CMK (cell line): ENCODE measurements at regions not wholly inside any gene's neighbourhood (a gene's known extent, or its start where the extent isn't known, plus 50 kb on each side); places are given as distances from the start of the nearest gene placed in this dataset.
"Not testable (repeated sequence)": the region's sequence is repeated elsewhere in the genome, so short reads cannot be mapped to it uniquely, and the experiment has no call there.

Source experiments
- DNase-seq: peaks from one replicate; pipeline ENCODE4 v3.0.0-alpha.2; 2010; ENCODE audit warnings: low read depth

DNA sequence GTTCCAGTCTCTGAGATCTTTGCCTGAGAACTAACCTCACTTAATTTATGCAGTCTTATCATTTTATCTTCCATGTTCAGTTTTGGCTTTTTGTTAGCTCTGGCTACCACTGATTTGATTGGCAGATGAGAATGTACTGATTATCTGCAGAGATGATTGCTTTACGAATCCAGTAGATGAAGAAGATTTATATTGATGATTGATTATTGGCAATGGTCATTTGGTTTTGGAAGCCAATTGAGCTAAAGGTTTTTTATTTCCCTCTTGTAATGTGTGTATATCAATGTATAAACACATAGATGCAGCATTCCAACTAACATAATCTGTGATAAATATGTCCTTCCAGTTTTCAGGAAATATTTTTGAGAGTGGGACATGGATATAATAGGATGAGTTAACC lies 763.6 kb downstream of the CDH11 start:
- DNase-seq: no peak

DNA sequence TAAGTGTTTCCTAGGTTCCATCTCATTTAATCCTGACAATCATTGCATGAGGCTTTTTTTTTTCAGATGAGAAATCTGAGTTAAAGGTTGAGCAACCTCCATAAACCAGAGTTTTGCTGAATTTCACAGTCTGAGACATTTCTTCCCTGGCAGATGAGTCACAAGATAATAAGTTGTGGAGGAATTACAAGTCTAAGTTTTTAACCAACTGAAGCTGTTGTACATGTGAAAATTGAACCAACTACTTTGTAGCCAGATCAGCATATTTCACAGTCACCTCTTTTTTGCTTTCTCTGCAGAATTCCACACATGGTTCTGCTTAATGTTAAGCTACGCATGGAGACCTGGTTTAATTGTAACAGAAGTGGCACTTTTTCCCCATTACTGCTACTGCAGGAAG lies 765.6 kb downstream of the CDH11 start:
- DNase-seq: no peak

DNA sequence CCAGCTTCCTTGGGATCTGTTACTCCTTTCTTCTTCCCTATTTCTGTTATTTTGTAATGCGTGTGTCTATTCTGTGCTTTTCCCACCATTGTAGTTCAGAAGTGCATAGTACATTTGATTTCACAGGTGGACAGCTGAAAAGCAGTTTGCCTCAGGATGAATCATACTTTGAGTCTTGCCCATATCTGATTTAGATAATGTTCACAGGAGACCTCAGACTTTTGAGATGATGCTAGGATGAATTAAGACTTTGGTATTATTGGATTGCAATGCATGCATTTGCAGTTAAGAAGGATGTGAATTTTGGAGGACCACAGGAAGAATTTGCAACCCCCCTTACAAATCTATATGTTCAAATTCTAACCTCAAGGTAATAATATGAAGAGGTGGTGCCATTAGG lies 769.6 kb downstream of the CDH11 start:
- DNase-seq: no peak

DNA sequence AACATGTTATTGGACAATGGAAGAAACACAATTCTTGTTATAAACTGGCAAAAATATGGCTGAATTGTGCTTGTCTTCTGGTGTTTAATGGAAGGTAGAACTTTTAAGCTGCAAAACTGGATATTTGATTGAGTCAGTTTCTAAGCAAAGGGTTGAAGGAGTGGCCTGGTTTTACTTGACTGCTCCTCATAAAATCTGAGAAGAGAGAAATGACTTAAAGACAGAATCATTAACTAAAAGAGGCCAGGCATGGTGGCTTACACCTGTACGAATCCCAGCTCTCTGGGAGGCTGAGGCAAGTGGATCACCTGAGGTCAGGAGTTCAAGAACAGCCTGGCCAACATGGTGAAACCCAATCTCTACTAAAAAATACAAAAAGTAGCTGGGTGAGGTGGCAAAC lies 770.7 kb downstream of the CDH11 start:
- DNase-seq: no peak

DNA sequence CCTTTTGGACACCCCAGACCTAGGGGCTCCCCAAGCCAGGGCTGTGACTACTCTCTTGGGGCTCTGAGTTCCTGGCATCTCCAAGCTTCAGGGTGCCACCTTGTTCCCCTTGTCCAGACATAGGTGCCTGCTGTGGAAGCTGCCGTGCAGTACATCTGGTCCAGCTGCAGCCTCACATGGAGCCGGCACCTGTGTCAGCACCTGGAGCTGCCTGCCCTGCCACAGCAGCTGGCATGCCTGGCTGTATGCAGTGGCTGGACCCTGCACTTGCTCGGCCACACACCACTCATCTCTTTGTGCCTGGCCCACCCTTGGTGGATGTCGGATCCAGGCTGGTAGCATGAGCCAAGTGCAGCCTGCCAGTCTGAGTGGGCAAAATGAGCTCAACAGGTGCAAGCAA lies 775.8 kb downstream of the CDH11 start:
- DNase-seq: no peak

DNA sequence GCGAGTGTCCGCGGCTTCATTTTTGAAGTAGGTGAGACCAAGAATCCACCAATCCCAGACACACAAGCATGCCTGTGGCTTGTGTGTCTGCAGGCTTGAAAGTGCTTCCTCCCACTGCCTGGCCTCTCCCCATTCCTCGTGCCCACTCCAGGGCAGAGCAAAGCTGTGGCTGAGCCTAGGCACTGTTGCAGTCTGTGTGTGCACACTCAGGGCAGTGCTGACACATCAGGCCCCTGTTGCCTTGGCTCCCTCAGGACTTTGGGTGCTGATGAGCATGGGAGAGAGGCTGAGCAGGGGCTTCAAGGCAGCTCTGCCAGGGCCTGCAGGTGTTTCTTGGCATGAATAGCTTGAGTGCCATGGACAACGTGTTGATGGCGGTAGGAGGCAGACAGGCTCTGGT lies 776.7 kb downstream of the CDH11 start:
- DNase-seq: no peak

DNA sequence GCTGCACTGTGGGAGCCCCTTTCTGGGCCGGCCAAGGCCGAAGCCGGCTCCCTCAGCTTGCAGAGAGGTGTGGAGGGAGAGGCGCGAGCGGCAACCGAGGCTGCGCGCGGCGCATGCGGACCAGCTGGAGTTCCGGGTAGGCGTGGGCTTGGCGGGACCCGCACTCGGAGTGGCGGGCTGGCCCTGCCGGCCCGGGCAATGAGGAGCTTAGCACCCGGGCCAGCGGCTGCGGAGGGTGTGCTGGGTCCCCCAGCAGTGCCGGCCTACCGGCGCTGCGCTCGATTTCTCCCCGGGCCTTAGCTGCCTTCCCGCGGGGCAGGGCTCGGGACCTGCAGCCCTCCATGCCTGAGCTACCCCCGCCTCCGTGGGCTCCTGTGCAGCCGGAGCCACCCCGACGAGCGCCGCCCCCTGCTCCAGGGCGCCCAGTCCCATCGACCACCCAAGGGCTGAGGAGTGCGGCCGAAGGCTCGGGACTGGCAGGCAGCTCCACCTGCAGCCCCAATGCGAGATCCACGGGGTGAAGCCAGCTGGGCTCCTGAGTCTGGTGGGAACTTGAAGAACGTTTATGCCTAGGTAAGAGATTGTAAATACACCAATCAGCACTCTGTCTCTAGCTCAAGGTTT lies 777.9 kb downstream of the CDH11 start:
- DNase-seq: not testable (repeated sequence)

DNA sequence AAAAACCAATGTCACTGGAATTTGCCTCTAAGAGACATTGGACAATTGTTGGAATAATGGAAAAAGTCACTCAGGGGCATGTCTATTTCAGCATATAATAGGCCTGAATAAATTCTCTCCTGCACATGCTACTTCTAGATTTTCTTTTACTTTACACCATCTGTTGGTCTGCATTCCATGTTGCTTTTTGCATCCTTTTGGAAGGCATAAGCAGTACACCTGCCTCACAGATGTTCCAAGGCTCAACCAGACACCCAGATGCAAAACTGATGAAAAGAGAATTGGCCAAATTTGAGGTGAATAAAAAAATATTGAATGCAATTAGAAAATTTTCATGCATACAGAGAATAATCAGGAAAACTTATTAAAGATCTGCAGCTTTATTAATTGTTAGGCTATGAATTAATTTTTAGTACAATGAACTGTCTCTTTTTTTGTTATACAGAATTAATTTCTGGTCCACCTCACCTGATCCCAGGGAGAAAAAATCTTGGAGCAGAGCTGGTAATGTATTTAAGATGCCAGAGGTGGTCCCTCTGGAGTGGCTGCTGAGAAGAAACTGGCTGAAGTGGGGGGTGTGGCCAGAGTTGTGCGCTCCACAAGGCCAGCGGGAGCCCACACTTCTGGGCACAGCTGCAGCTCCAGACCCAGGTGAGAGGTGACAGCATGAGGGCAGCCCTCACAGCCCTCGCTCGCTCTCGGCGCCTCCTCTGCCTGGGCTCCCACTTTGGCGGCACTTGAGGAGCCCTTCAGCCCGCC lies 778.6 kb downstream of the CDH11 start:
- DNase-seq: no peak

DNA sequence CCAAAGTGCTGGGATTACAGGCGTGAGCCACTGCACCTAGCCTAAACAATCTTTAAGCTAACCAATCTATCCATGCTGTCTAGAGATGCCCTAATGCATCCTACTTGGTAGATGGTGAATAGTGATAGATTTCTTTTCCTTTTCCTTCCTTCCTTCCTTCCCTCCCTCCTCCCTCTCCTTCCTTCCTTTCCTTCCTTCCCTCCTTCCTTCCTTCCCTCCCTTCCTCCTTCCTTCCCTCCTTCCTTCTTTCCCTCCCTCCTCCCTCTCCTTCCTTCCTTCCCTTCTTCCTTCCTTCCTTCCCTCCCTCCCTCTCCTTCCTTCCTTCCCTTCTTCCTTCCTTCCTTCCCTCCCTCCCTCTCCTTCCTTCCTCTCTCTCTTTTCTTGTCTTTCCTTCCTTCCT lies 780.5 kb downstream of the CDH11 start:
- not testable (repeated sequence) for DNase-seq

DNA sequence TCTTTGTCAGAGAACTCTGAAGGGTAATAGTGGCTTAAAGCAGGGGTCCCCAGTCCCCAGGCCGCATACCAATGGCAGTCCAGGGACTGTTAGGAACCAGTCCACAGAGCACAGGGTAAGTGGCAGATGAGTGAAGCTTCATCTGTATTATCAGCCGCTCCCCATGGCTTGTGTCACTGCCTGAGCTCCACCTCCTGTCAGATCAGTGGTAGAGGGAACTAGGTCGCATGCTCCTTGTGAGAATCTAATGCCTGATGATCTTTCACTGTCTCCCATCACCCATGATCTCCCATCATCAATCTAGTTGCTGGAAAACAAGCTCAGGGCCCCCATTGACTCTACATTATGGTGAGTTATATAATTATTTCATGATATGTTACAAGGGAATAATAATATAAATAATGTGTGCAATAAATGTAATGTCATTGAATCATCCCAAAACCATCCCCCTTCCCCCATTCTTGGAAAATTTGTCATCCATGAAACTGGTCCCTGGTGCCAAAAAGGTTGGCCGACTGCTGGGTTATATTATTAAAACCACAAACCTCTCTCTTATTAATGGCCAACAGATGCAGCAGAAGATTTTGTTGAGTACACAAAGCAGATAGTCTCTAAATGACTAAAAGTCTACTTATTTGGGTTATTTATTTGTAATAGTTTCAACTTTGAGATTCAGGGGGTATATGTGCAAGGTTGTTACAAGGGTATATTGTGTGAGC lies 782.7 kb downstream of the CDH11 start:
- no peak for DNase-seq

DNA sequence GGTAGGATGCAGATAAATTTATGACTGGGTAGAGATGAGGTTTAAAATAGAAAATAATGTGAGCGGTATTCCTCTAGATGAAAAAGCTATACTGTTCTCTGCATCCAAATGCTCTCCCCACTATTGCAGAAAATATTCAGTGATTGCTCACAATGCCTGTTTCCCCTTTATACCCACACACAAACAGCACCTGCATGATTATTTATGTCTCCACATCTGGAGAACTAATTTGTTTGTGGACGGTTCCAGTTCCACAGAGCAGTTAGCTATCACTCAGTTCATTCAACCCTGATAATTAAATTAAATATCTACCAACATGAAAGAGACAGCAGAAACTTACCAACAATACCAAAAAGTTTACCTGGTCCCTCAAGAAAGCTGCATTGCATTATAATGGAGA lies 800.0 kb downstream of the CDH11 start:
- DNase-seq: no peak

DNA sequence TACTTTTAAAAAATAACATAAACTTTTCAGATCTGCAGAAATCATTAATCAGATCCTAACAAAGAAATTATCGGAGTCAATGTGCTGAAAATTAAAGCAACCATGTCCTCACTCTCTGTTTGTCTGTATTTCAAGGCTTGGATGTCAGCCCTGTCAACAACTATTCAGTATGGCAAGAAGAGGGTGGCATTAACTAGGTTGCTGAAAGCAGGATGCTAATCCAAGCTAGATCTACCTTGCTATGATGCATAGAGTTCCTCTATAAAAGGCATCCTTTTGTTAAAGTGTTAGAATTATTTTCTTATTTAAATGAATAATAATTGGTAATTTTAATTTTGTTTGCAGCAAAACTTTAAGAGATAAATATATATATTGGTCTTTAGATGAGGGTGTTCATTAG lies 800.8 kb downstream of the CDH11 start:
- no peak for DNase-seq

DNA sequence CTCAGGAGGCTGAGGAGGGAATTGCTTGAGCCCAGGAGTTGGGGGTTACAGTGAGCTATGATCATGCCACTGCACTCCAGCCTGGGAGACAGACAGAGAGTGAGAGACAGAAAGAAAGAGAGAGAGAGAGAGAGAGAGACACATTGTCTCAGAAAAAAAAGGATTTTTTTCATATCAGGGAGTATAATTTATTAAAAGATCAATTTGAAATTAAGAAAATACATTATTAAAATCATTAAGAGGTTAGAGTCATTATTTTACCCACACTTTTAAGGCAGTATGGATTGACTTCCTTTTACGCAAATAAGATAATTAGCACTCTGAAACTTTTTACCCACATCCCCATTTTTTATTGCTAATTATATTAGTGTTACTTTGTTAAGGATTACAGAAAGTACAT lies 804.3 kb downstream of the CDH11 start:
- no peak for DNase-seq

DNA sequence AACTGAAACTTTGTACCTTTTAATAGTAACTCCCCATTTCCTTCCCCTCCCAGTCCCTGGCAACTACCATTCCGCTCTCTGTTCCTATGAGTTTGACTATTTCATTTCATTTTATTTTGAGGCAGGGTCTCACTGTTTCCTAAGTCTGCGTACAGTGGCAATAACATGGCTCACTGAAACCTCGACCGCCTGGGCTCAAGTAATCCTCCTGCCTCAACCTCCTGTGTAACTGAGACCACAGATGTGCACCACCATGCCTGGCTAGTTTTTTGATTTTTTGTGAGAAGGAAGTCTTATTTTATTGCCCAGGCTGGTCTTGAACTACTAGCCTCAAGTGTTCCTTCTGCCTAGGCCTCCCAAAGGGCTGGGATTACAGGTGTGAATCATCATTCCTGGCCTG lies 808.1 kb downstream of the CDH11 start:
- DNase-seq: no peak

DNA sequence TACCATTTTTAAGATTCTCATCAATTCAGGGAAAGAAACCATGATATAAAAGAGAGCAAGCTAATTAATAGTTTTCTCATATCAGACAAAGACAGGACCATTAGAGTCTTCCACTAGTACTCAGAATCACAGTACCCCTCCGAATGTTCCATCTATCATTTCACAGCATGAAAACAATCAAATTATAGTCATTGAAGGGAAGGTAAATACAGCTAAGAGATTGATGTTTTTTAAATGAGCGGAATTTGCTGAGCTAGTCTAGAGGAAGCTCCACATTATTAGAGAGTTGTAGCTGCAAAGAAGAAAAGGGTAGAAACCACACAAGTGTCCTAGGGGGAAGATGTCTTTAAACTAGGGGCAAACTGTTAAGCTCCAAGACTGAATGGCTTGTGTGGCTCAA lies 808.9 kb downstream of the CDH11 start:
- DNase-seq: no peak

DNA sequence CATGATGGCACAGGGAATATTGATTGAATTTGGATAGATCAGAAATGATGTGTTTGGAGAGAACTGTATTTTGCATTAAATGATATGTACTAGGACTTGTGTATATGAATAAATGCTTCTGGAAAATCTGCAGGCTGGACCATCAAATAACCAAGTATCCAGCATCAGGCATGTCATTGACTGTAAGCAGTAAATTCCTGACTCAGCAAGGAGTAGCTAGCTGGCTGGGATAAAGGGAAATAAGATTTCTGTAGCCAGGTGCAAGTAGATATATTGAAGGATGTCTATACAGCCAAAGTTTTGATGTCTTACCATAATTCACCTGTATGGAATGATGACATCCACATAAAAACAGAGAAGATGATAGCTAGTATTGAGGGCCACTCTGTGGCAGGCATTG lies 809.6 kb downstream of the CDH11 start:
- DNase-seq: no peak

DNA sequence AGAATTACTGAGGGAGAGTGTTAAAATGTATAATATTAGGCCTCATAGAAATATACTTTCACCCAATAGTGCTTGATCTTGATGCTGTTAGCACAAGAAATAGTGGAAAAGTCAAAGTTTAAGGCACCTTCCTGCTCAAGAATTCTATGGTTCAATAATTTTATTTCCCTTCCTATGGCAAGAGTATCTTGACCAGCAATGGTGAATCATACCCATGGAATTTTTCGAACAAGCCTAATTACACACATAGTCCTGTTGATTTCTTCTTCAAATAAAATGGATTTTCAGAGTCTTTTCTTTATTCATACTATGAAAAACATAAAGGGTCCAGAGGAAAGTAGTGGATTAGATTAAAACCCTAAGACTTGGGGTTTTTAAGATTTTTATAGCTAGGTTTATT lies 810.6 kb downstream of the CDH11 start:
- no peak for DNase-seq

DNA sequence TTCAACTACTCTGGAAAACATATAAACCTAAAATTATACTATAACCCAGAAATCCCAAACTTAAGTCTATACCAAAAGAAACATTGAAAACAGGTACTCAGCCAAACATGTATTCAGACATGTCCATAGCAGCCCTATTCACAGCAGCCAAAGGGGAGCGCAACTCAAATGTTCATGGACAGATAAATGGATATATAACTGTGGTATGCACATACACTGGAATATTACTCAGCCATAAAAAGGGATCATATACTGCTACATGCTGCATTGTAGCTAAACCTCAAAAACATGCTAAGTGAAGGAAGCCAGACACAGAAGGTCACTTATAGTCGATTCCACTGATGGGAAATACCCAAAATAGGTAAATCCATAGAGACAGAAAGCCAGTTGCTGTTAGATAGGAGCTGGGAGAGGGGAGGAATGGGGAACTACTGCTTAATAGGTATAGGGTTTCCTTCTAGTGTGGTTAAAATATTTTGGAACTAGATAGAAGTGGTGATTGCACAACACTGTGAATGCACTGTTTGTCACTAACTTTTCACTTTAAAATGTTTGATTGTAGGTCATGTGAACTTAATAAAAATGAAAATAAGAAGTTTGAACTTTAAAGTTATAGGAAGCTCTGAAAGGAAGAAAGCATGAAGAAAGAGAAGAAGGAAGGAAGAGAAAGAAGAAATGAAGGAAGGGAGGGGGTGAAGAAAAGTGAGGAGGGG lies 812.3 kb downstream of the CDH11 start:
- DNase-seq: no peak

DNA sequence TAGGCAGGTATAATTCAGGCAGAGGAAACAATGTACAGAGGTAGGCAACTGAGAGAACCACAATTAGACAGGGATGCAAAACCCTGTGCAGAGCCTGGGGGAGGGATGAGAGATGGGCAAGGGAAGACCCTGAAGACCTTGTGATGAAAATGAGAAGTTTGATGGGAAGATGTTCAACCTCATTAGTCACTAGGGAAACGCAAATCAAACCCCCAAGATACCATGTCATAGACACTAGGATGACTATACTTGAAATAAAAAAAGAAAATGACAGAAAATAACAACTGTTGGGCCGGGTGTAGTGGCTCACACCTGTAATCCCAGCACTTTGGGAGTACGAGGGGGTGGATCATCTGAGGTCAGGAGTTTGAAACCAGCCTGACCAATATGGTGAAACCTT lies 813.1 kb downstream of the CDH11 start:
- no peak for DNase-seq

DNA sequence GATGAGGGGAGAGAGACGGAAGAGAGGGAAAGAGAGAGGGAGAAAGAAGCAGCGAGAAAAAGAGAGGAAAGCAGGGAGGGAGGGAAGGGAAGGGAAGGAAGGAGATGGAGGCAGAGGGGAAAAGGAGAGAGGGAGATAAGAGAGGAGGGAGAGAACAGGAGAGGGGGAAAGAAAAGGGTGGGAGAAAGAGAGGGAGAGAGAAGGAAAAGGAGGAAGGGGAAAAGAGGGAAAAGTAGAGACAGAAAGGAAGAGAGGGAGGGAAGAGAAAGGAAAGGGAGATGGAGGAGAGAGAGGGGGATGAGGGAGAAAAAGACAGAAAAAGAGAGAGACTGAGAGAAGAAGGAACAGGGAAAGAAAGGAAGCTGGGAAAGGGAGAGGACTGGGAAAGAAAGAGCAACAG lies 814.4 kb downstream of the CDH11 start:
- DNase-seq: no peak

DNA sequence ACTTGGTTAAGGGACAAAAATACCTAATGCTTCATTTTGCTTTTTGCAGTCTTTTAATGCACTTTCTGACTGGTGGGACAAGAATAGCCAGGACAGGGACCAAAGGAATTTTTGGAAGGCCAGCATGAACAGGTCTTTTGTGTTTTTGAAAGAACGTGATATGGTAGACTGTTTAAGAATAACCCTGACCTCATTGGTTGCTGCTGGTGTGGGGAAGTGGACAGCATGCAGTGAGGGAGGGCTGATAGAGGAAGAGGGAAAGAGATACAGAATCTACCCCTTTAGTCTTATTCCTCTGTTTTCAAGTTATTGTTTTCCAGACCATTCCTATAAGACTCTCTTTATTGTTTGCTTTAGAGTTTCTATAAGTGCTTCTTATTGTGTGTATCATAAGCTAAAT lies 816.2 kb downstream of the CDH11 start:
- DNase-seq: no peak

DNA sequence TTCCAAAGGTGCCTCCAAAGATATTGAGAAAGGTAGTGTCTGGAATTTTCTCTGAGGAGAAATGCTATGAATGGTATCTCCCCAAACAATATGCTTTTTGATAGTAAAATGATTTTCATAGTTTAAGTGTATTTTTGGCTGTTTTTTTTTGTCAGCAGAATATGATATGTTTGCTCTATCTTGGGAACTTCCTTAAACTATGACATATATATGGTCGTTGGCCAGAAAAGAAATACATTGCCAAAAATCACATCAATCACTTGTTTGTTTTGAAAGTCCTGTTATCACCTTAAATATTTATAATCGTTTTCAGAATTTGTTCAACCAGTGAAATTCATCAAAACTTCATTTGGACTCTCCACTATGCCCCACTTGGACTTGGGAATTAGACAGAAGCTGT lies 816.9 kb downstream of the CDH11 start:
- DNase-seq: no peak

DNA sequence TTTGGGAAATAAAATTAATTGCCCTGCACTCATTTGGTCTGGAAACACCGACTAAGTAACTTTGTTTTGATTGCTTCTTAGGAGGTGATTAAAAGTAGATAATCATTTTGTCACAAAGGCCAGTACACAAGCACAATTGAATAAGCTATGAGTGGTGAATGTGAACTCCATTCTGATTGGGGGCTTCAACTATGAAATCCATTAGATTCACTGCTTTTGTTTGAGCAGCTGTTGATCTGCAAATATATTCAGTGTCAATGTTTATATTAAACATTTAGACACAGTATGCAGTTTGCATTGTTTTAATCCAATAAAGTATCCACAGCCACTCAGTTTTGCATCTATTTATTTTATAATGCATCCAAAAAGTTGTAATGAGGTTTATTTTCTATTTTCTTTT lies 817.5 kb downstream of the CDH11 start:
- no peak for DNase-seq
